GM06990 (cell line): ENCODE measurements at regions not wholly inside any gene's neighbourhood (a gene's known extent, or its start where the extent isn't known, plus 50 kb on each side); places are given as distances from the start of the nearest gene placed in this dataset.

ENCODE experiments used
- DNase-seq: peaks from one replicate; pipeline ENCODE4 v3.0.0-alpha.2; 2011; ENCODE audit not compliant: insufficient read length; ENCODE audit errors: extremely low read depth
- H3K27me3 ChIP-seq: replicated peaks from 2 replicates; pipeline ENCODE4 v1.6.0; 2011; ENCODE audit warnings: low read length; ENCODE audit not compliant: control insufficient read depth, insufficient read depth
- H3K36me3 ChIP-seq: 2 replicates; pipeline ENCODE4 v1.5.1; 2011; ENCODE audit warnings: low read length; ENCODE audit not compliant: control insufficient read depth, insufficient read depth
- H3K4me3 ChIP-seq: replicated peaks from 2 replicates; pipeline ENCODE4 v1.5.1; 2011; ENCODE audit warnings: low read depth, mild to moderate bottlenecking, control low read depth, low read length
- TF ChIP-seq, protein P1 (sequence below): IDR thresholded peaks from 2 replicates; pipeline ENCODE4 v1.5.1; 2011; ENCODE audit warnings: low read length, control low read depth, mild to moderate bottlenecking, inconsistent platforms; ENCODE audit not compliant: insufficient read depth, poor library complexity, severe bottlenecking

DNA sequence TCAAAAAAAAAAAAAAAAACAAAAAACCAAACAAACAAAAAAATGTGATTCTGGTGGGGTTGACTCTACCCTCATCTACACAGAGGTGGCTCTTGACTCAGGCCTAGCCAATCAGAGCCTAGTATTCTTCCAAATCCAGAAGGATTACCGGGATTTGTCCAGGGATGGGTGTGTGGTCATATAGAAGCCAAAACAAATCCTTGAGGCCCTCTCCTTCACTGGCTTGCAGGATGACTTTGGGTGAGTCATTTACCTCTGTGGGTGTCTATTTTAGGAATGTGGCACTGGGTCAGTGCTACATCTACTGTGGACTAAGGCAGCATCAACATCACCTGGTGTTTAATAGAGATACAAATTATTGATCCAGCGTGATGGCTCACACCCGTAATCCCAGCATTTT is 93.2 kb upstream of the RBBP6 start:
- Histone ChIP-seq H3K36me3 (no peaks in the 10 kb centered on the region), H3K4me3 (no peak overlapping the region), H3K27me3 (no peaks in the 10 kb centered on the region)
- TF ChIP-seq, protein P1, sequence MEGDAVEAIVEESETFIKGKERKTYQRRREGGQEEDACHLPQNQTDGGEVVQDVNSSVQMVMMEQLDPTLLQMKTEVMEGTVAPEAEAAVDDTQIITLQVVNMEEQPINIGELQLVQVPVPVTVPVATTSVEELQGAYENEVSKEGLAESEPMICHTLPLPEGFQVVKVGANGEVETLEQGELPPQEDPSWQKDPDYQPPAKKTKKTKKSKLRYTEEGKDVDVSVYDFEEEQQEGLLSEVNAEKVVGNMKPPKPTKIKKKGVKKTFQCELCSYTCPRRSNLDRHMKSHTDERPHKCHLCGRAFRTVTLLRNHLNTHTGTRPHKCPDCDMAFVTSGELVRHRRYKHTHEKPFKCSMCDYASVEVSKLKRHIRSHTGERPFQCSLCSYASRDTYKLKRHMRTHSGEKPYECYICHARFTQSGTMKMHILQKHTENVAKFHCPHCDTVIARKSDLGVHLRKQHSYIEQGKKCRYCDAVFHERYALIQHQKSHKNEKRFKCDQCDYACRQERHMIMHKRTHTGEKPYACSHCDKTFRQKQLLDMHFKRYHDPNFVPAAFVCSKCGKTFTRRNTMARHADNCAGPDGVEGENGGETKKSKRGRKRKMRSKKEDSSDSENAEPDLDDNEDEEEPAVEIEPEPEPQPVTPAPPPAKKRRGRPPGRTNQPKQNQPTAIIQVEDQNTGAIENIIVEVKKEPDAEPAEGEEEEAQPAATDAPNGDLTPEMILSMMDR = no peak
- no peak for DNase-seq

DNA sequence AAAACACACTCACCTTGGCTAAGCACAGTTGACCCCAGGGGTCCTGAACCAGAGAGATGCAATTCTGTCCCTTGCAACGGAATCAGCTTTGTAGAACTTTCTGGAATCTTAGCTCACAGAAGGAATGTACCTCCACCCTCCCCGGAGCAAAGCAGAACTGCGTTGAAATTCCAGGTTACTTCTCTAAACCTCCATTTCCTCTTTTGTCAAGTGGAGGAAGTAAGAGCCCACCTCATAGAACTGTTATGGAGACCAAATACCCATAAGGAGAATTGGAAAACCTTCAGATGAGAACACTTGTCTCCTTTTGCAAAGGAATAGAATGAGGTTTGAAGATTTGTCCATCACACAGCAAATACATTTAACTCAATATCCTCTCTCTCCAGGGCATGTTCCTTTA is 86.6 kb upstream of the RBBP6 start:
- Histone ChIP-seq H3K4me3 (no peak overlapping the region), H3K27me3 (no peaks in the 10 kb centered on the region), H3K36me3 (no peaks in the 10 kb centered on the region)
- TF ChIP-seq, protein P1 = no peak
- no peak for DNase-seq

DNA sequence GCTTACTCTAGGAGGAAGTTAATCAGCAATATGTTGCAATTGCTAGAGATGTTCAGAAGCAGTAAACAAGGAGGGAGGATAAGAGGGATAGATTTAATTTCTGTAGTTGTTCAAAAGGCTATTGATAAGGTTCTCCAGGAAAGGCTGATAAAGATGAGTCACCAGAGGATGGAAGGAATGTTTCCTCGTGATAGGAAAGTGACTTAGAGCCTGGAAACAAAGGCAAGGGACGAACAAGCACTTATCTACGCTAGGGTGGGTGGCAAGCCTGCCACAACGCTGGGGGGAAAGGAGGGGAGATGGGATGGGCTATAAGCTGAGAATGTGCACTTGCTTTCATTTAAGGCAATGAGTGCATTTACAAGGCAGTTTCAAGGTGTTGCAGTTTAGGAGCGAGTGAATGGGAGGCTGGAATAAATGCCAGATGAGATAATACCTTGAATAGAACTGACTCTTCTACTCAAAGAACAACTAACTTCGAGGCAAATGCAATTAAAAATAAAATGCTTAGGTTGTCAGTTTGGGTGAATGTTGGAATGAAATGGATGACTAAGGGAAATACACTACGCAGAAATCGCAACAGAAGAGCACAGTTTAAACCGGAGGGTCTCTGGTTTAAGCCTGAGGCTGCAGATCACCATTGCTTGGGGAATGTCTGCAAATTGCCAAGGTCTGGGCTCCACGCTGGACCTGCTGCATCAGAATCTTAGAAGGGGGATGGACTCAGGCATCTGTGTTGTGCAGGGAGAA is 76.0 kb upstream of the RBBP6 start:
- no peak overlapping the region for H3K4me3 ChIP-seq
- H3K36me3 ChIP-seq = no peaks in the 10 kb centered on the region
- TF ChIP-seq, protein P1 = no peak
- DNase-seq = no peak
- no peaks in the 10 kb centered on the region for H3K27me3 ChIP-seq

- Histone ChIP-seq H3K27me3 (no peaks in the 10 kb centered on the region; the same call in 1 of the 2 replicates), H3K4me3 (no peak overlapping the region), H3K36me3 (no peaks in the 10 kb centered on the region)
- TF ChIP-seq, protein P1 = no peak
- no peak for DNase-seq
Measured at GRCh38 chr16:24471561-24472350, 67.6 kb upstream of the RBBP6 start.

GRCh38 chr16:24477492-24477891 is 61.9 kb upstream of the RBBP6 start:
- Histone ChIP-seq H3K4me3 (no peak overlapping the region), H3K36me3 (no peaks in the 10 kb centered on the region), H3K27me3 (no peaks in the 10 kb centered on the region)
- DNase-seq = no peak
- TF ChIP-seq, protein P1 = no peak
